ENCODE measurements at regions not wholly inside any gene's neighbourhood (a gene's known extent, or its start where the extent isn't known, plus 50 kb on each side); places are given as distances from the start of the nearest gene placed in this dataset.

GRCh38 chr6:164005004-164005711 is 590.6 kb downstream of the QKI start:
- Histone ChIP-seq H3K4me2 (ENCODE audit: low read length) (no peak overlapping the region), H3K9me2 (ENCODE audit: insufficient read depth) (no peaks in the 10 kb centered on the region), H3K9ac (ENCODE audit: low read length) (no peak overlapping the region), H3K4me3 (replicated peaks in 1 of 2; ENCODE audit: low read depth in 1 of 2, low read length in 2 of 2) (no peak overlapping the region), H3K4me1 (ENCODE audit: control insufficient read depth in 1 of 2, insufficient read depth in 2 of 2, low read length in 2 of 2) (no peaks in the 10 kb centered on the region), H3K79me2 (ENCODE audit: insufficient read depth, low read length) (no peaks in the 10 kb centered on the region), H3K27me3 (ENCODE audit: insufficient read depth, low read length) (no peaks in the 10 kb centered on the region), H3K9me3 (ENCODE audit: control insufficient read depth in 1 of 2, insufficient read depth in 1 of 2, low read depth in 1 of 2, low read length in 2 of 2) (no peaks in the 10 kb centered on the region; a peak in 1 of 4 replicates), H3K36me3 (ENCODE audit: control insufficient read depth in 1 of 2, insufficient read depth in 2 of 2, low read length in 2 of 2) (no peaks in the 10 kb centered on the region), H2AFZ (ENCODE audit: low read depth, low read length, poor library complexity, severe bottlenecking) (no peak overlapping the region), H4K20me1 (ENCODE audit: insufficient read depth) (no peaks in the 10 kb centered on the region), H3K27ac (ENCODE audit: low read depth, low read length) (no peak overlapping the region)
- ChIA-PET POLR2A (no interaction called here), RAD21 (ENCODE audit: low non-redundant PET in 1 of 2, low total read pairs in 2 of 2, uncharacterized antibody in 2 of 2, unreplicated experiment in 2 of 2) (no interaction called here), CTCF (no interaction called here)
- no peak for DNase-seq (ENCODE audit: low read depth, low spot score)
- ATAC-seq: no peak
- TF ChIP-seq RAD21 (IDR thresholded peaks at IDR 0.05; ENCODE audit: low read depth) (no peak), JUND (IDR thresholded peaks at IDR 0.05) (no peak), ZFX (IDR thresholded peaks at IDR 0.05) (no peak), EZH2 (IDR thresholded peaks at IDR 0.05) (no peak), CEBPB (IDR thresholded peaks at IDR 0.05; ENCODE audit: low read depth) (no peak)
- TF ChIP-seq, protein P1, sequence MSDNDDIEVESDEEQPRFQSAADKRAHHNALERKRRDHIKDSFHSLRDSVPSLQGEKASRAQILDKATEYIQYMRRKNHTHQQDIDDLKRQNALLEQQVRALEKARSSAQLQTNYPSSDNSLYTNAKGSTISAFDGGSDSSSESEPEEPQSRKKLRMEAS (IDR thresholded peaks at IDR 0.05): no peak
- BruUV-seq (replicated peaks): no TSS peak
- intact Hi-C loops (cut with micrococcal nuclease): no loop called here

- ChIA-PET CTCF (no interaction called here), RAD21 (ENCODE audit: low non-redundant PET in 1 of 2, low total read pairs in 2 of 2, uncharacterized antibody in 2 of 2, unreplicated experiment in 2 of 2) (no interaction called here), POLR2A (no interaction called here)
- Histone ChIP-seq H2AFZ (ENCODE audit: low read depth, low read length, poor library complexity, severe bottlenecking) (no peak overlapping the region), H3K27me3 (ENCODE audit: insufficient read depth, low read length) (no peaks in the 10 kb centered on the region), H3K4me3 (replicated peaks in 1 of 2; ENCODE audit: low read depth in 1 of 2, low read length in 2 of 2) (no peak overlapping the region), H3K9me2 (ENCODE audit: insufficient read depth) (no peaks in the 10 kb centered on the region), H3K4me2 (ENCODE audit: low read length) (no peak overlapping the region), H3K27ac (ENCODE audit: low read depth, low read length) (no peak overlapping the region), H3K79me2 (ENCODE audit: insufficient read depth, low read length) (no peaks in the 10 kb centered on the region), H4K20me1 (ENCODE audit: insufficient read depth) (no peaks in the 10 kb centered on the region), H3K36me3 (ENCODE audit: control insufficient read depth in 1 of 2, insufficient read depth in 2 of 2, low read length in 2 of 2) (no peaks in the 10 kb centered on the region), H3K9me3 (ENCODE audit: control insufficient read depth in 1 of 2, insufficient read depth in 1 of 2, low read depth in 1 of 2, low read length in 2 of 2) (no peaks in the 10 kb centered on the region; a peak in 1 of 4 replicates), H3K4me1 (ENCODE audit: control insufficient read depth in 1 of 2, insufficient read depth in 2 of 2, low read length in 2 of 2) (no peaks in the 10 kb centered on the region), H3K9ac (ENCODE audit: low read length) (no peak overlapping the region)
- DNase-seq (ENCODE audit: low read depth, low spot score) (no peak), ATAC-seq (no peak)
- intact Hi-C loops (cut with micrococcal nuclease): no loop called here
- BruUV-seq (replicated peaks): no TSS peak
- TF ChIP-seq ELF1 (IDR thresholded peaks at IDR 0.05; ENCODE audit: borderline replicate concordance, low read depth) (no peak), JUND (IDR thresholded peaks at IDR 0.05) (no peak), POLR2A (IDR thresholded peaks at IDR 0.05; ENCODE audit: borderline replicate concordance, extremely low read depth, insufficient read depth, insufficient read length) (no peak), EGR1 (IDR thresholded peaks at IDR 0.05; ENCODE audit: low read depth) (no peak), ZFX (IDR thresholded peaks at IDR 0.05) (no peak), POLR2AphosphoS5 (IDR thresholded peaks at IDR 0.05; ENCODE audit: low read depth, low read length) (no peak), FOSL1 (IDR thresholded peaks at IDR 0.05; ENCODE audit: low read depth) (no peak), EZH2phosphoT487 (IDR thresholded peaks at IDR 0.05; ENCODE audit: borderline replicate concordance) (no peak), CEBPB (IDR thresholded peaks at IDR 0.05; ENCODE audit: low read depth) (no peak), RAD21 (IDR thresholded peaks at IDR 0.05; ENCODE audit: low read depth) (no peak), CBX3 (IDR thresholded peaks at IDR 0.05; ENCODE audit: low read depth) (no peak), ZNF274 (IDR thresholded peaks at IDR 0.05; ENCODE audit: low read depth, low read length) (no peak)
- TF ChIP-seq, protein P2, sequence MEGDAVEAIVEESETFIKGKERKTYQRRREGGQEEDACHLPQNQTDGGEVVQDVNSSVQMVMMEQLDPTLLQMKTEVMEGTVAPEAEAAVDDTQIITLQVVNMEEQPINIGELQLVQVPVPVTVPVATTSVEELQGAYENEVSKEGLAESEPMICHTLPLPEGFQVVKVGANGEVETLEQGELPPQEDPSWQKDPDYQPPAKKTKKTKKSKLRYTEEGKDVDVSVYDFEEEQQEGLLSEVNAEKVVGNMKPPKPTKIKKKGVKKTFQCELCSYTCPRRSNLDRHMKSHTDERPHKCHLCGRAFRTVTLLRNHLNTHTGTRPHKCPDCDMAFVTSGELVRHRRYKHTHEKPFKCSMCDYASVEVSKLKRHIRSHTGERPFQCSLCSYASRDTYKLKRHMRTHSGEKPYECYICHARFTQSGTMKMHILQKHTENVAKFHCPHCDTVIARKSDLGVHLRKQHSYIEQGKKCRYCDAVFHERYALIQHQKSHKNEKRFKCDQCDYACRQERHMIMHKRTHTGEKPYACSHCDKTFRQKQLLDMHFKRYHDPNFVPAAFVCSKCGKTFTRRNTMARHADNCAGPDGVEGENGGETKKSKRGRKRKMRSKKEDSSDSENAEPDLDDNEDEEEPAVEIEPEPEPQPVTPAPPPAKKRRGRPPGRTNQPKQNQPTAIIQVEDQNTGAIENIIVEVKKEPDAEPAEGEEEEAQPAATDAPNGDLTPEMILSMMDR (IDR thresholded peaks at IDR 0.05 in 2 of 3, conservative IDR thresholded peaks at IDR 0.05 in 1 of 3; ENCODE audit: borderline replicate concordance in 1 of 3, insufficient read depth in 1 of 3, low read depth in 2 of 3, low read length in 2 of 3): no peak
- TF ChIP-seq, protein P1 (IDR thresholded peaks at IDR 0.05): no peak
- TF ChIP-seq, protein P3, sequence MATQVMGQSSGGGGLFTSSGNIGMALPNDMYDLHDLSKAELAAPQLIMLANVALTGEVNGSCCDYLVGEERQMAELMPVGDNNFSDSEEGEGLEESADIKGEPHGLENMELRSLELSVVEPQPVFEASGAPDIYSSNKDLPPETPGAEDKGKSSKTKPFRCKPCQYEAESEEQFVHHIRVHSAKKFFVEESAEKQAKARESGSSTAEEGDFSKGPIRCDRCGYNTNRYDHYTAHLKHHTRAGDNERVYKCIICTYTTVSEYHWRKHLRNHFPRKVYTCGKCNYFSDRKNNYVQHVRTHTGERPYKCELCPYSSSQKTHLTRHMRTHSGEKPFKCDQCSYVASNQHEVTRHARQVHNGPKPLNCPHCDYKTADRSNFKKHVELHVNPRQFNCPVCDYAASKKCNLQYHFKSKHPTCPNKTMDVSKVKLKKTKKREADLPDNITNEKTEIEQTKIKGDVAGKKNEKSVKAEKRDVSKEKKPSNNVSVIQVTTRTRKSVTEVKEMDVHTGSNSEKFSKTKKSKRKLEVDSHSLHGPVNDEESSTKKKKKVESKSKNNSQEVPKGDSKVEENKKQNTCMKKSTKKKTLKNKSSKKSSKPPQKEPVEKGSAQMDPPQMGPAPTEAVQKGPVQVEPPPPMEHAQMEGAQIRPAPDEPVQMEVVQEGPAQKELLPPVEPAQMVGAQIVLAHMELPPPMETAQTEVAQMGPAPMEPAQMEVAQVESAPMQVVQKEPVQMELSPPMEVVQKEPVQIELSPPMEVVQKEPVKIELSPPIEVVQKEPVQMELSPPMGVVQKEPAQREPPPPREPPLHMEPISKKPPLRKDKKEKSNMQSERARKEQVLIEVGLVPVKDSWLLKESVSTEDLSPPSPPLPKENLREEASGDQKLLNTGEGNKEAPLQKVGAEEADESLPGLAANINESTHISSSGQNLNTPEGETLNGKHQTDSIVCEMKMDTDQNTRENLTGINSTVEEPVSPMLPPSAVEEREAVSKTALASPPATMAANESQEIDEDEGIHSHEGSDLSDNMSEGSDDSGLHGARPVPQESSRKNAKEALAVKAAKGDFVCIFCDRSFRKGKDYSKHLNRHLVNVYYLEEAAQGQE (IDR thresholded peaks at IDR 0.05; ENCODE audit: low read depth): no peak
Observed at GRCh38 chr6:164000276-164000675, 585.8 kb downstream of the QKI start.
